WTC11 (cell line): ENCODE measurements at regions not wholly inside any gene's neighbourhood (a gene's known extent, or its start where the extent isn't known, plus 50 kb on each side); places are given as distances from the start of the nearest gene placed in this dataset.

Source experiments
- ATAC-seq: fragments of 200-7000 bp; cut with Tn5 transposase; 2 replicates; pipeline ENCODE4 v1.10.0; 2021; ENCODE audit warnings: mild to moderate bottlenecking, moderate library complexity
- CTCF ChIA-PET: fragments of 300-600 bp; sonication (Branson Sonifier 250); formaldehyde crosslinking; loops from one replicate; lab custom pipeline; 2021; ENCODE audit warnings: antibody characterized with exemption; lab: Charles Lee
- POLR2A ChIA-PET: fragments of 350-600 bp; sonication (Branson Sonifier 250); formaldehyde crosslinking; loops from one replicate; lab custom pipeline; 2021; ENCODE audit warnings: antibody characterized with exemption; lab: Charles Lee
- DNase-seq: peaks from one replicate; pipeline ENCODE4 v3.0.0; 2021; ENCODE audit warnings: low spot score
- H3K27ac Mint-ChIP-seq: 2 replicates; pipeline ENCODE4 v1.8.0; 2021; ENCODE audit warnings: mixed read lengths
- H3K27me3 Mint-ChIP-seq: 2 replicates; pipeline ENCODE4 v1.8.0; 2021; ENCODE audit warnings: low read depth, mild to moderate bottlenecking, moderate library complexity, mixed read lengths
- H3K36me3 Mint-ChIP-seq: 2 replicates; pipeline ENCODE4 v1.8.0; 2021; ENCODE audit warnings: mixed read lengths
- H3K4me1 Mint-ChIP-seq: 2 replicates; pipeline ENCODE4 v1.8.0; 2022; ENCODE audit warnings: mixed read lengths
- H3K4me3 Mint-ChIP-seq: 2 replicates; pipeline ENCODE4 v1.8.0; 2021; ENCODE audit warnings: mild to moderate bottlenecking, moderate library complexity, mixed read lengths
- H3K9me3 Mint-ChIP-seq: 2 replicates; pipeline ENCODE4 v1.8.0; 2021; ENCODE audit warnings: mixed read lengths
- ARID4B ChIP-seq: sonication (generic); formaldehyde crosslinking; IDR thresholded peaks from 2 replicates; pipeline ENCODE4 v1.8.0; 2023; ENCODE audit warnings: missing genetic modification reagents, mild to moderate bottlenecking, borderline replicate concordance
- ATF3 ChIP-seq: sonication (generic); formaldehyde crosslinking; conservative IDR thresholded peaks from 2 replicates; pipeline ENCODE4 v1.8.1; 2022; ENCODE audit warnings: mild to moderate bottlenecking, missing genetic modification reagents
- ATF6 ChIP-seq: sonication (generic); formaldehyde crosslinking; IDR thresholded peaks from 2 replicates; pipeline ENCODE4 v1.8.1; 2023; ENCODE audit warnings: mild to moderate bottlenecking, missing genetic modification reagents
- CREB1 ChIP-seq: sonication (generic); formaldehyde crosslinking; IDR thresholded peaks from 2 replicates; pipeline ENCODE4 v1.8.0; 2023; ENCODE audit warnings: mild to moderate bottlenecking, missing genetic modification reagents
- ETV6 ChIP-seq: sonication (generic); formaldehyde crosslinking; IDR thresholded peaks from 2 replicates; pipeline ENCODE4 v1.8.1; 2022; ENCODE audit warnings: mild to moderate bottlenecking, missing genetic modification reagents
- FOXK1 ChIP-seq: sonication (generic); formaldehyde crosslinking; IDR thresholded peaks from 2 replicates; pipeline ENCODE4 v1.8.0; 2022; ENCODE audit warnings: mild to moderate bottlenecking, moderate library complexity, missing genetic modification reagents
- GABPB1 ChIP-seq: sonication (generic); formaldehyde crosslinking; IDR thresholded peaks from 2 replicates; pipeline ENCODE4 v1.8.1; 2023; ENCODE audit warnings: mild to moderate bottlenecking, missing genetic modification reagents
- HMGA2 ChIP-seq: fragments of 250-450 bp; sonication (Bioruptor Pico); IDR thresholded peaks from 2 replicates; pipeline ENCODE4 v1.4.0; 2021; ENCODE audit warnings: mild to moderate bottlenecking, moderate library complexity
- IRF2 ChIP-seq: sonication (generic); formaldehyde crosslinking; IDR thresholded peaks from 2 replicates; pipeline ENCODE4 v1.8.0; 2022; ENCODE audit warnings: low read depth, missing genetic modification reagents, borderline replicate concordance
- NFYB ChIP-seq: sonication (generic); formaldehyde crosslinking; conservative IDR thresholded peaks from 2 replicates; pipeline ENCODE4 v1.8.0; 2022; ENCODE audit warnings: low read depth, missing genetic modification reagents
- NR2C2 ChIP-seq: sonication (generic); formaldehyde crosslinking; IDR thresholded peaks from 2 replicates; pipeline ENCODE4 v1.8.0; 2022; ENCODE audit warnings: mild to moderate bottlenecking, missing genetic modification reagents
- PREB ChIP-seq: sonication (generic); formaldehyde crosslinking; IDR thresholded peaks from 2 replicates; pipeline ENCODE4 v1.8.1; 2022; ENCODE audit warnings: mild to moderate bottlenecking, missing genetic modification reagents, moderate library complexity, borderline replicate concordance
- ZBTB21 ChIP-seq: sonication (generic); formaldehyde crosslinking; IDR thresholded peaks from 2 replicates; pipeline ENCODE4 v1.8.1; 2023; ENCODE audit warnings: mild to moderate bottlenecking, missing genetic modification reagents, borderline replicate concordance
- ZNF121 ChIP-seq: sonication (generic); formaldehyde crosslinking; IDR thresholded peaks from 2 replicates; pipeline ENCODE4 v1.8.0; 2023; ENCODE audit warnings: missing genetic modification reagents
- ZNF138 ChIP-seq: sonication (generic); formaldehyde crosslinking; conservative IDR thresholded peaks from 2 replicates; pipeline ENCODE4 v1.8.1; 2022; ENCODE audit warnings: mild to moderate bottlenecking, moderate library complexity, missing genetic modification reagents
- ZNF671 ChIP-seq: fragments of 250-450 bp; sonication (Bioruptor Pico); IDR thresholded peaks from 2 replicates; pipeline ENCODE4 v1.8.0; 2021; ENCODE audit warnings: mild to moderate bottlenecking
- ZSCAN18 ChIP-seq: fragments of 250-450 bp; sonication (Bioruptor Pico); IDR thresholded peaks from 2 replicates; pipeline ENCODE4 v2.1.2; 2022; ENCODE audit warnings: mild to moderate bottlenecking, moderate library complexity
- TF ChIP-seq, protein P1 (sequence below): fragments of 250-450 bp; sonication (Bioruptor Pico); conservative IDR thresholded peaks from 2 replicates; pipeline ENCODE4 v1.9.0; 2021; ENCODE audit warnings: mild to moderate bottlenecking
- TF ChIP-seq, protein P2 (sequence below): fragments of 250-450 bp; sonication (Bioruptor Pico); IDR thresholded peaks from 2 replicates; pipeline ENCODE4 v1.9.0; 2021; ENCODE audit warnings: mild to moderate bottlenecking
- TF ChIP-seq, protein P3 (sequence below): sonication (generic); formaldehyde crosslinking; IDR thresholded peaks from 2 replicates; pipeline ENCODE4 v1.8.0; 2022; ENCODE audit warnings: missing genetic modification reagents

- Mint-ChIP-seq H3K36me3 (no peaks in the 10 kb centered on the region), H3K4me1 (peaks cover 35% of the 10 kb centered on the region), H3K9me3 (no peaks in the 10 kb centered on the region), H3K4me3 (no peak overlapping the region), H3K27ac (no peak overlapping the region), H3K27me3 (no peaks in the 10 kb centered on the region)
- ChIA-PET POLR2A (no interaction called here), CTCF (no interaction called here)
- DNase-seq (no peak), ATAC-seq (no peak)
- TF ChIP-seq NFYB (CRISPR knock-in tag) = no peak
- TF ChIP-seq ZBTB21 (CRISPR knock-in tag) = no peak
- TF ChIP-seq GABPB1 (CRISPR knock-in tag) = no peak
- TF ChIP-seq, protein P1, sequence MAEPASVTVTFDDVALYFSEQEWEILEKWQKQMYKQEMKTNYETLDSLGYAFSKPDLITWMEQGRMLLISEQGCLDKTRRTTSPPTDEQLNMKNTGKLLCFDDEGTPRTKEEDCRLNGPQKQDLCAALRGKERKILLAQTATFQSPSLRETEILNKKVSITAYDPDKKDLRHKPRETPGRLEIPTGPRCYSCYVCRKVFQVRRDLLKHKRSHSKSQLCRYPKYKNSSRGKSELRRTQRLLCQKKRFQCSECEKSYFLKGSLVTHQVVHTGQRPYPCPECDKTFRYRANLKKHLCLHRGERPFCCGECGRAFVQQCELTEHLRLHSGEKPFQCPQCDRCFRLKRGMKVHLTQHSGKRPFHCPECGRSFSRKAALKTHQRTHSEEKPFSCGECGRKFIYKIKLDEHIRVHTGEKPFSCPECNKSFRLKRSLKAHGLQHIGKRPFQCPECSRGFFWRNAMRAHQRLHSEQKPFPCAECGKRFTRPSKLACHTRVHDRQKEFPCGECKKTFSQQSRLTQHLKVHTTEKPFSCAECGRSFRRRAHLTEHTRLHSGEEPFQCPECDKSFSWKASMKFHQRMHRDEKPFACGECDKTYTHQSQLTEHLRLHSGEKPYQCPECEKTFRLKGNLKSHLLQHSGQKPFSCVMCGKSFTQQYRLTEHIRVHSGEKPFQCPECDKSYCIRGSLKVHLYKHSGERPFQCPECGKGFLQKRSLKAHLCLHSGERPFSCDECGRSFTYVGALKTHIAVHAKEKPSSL (CRISPR knock-in tag) = no peak
- TF ChIP-seq CREB1 = no peak
- TF ChIP-seq ZSCAN18 (CRISPR knock-in tag) = no peak
- TF ChIP-seq FOXK1 (CRISPR knock-in tag) = no peak
- TF ChIP-seq ZNF138 = no peak
- TF ChIP-seq ETV6 = no peak
- no peak for TF ChIP-seq ATF6 (CRISPR knock-in tag)
- no peak for TF ChIP-seq IRF2 (CRISPR knock-in tag)
- no peak for TF ChIP-seq HMGA2 (CRISPR knock-in tag)
- TF ChIP-seq ZNF671 (CRISPR knock-in tag) = no peak
- no peak for TF ChIP-seq ATF3 (CRISPR knock-in tag)
- no peak for TF ChIP-seq ZNF121 (CRISPR knock-in tag)
- TF ChIP-seq, protein P2, sequence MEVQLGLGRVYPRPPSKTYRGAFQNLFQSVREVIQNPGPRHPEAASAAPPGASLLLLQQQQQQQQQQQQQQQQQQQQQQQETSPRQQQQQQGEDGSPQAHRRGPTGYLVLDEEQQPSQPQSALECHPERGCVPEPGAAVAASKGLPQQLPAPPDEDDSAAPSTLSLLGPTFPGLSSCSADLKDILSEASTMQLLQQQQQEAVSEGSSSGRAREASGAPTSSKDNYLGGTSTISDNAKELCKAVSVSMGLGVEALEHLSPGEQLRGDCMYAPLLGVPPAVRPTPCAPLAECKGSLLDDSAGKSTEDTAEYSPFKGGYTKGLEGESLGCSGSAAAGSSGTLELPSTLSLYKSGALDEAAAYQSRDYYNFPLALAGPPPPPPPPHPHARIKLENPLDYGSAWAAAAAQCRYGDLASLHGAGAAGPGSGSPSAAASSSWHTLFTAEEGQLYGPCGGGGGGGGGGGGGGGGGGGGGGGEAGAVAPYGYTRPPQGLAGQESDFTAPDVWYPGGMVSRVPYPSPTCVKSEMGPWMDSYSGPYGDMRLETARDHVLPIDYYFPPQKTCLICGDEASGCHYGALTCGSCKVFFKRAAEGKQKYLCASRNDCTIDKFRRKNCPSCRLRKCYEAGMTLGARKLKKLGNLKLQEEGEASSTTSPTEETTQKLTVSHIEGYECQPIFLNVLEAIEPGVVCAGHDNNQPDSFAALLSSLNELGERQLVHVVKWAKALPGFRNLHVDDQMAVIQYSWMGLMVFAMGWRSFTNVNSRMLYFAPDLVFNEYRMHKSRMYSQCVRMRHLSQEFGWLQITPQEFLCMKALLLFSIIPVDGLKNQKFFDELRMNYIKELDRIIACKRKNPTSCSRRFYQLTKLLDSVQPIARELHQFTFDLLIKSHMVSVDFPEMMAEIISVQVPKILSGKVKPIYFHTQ (CRISPR knock-in tag) = no peak
- TF ChIP-seq NR2C2 (CRISPR knock-in tag) = no peak
- no peak for TF ChIP-seq PREB (CRISPR knock-in tag)
- TF ChIP-seq, protein P3, sequence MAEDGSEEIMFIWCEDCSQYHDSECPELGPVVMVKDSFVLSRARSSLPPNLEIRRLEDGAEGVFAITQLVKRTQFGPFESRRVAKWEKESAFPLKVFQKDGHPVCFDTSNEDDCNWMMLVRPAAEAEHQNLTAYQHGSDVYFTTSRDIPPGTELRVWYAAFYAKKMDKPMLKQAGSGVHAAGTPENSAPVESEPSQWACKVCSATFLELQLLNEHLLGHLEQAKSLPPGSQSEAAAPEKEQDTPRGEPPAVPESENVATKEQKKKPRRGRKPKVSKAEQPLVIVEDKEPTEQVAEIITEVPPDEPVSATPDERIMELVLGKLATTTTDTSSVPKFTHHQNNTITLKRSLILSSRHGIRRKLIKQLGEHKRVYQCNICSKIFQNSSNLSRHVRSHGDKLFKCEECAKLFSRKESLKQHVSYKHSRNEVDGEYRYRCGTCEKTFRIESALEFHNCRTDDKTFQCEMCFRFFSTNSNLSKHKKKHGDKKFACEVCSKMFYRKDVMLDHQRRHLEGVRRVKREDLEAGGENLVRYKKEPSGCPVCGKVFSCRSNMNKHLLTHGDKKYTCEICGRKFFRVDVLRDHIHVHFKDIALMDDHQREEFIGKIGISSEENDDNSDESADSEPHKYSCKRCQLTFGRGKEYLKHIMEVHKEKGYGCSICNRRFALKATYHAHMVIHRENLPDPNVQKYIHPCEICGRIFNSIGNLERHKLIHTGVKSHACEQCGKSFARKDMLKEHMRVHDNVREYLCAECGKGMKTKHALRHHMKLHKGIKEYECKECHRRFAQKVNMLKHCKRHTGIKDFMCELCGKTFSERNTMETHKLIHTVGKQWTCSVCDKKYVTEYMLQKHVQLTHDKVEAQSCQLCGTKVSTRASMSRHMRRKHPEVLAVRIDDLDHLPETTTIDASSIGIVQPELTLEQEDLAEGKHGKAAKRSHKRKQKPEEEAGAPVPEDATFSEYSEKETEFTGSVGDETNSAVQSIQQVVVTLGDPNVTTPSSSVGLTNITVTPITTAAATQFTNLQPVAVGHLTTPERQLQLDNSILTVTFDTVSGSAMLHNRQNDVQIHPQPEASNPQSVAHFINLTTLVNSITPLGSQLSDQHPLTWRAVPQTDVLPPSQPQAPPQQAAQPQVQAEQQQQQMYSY = no peak
- no peak for TF ChIP-seq ARID4B (CRISPR knock-in tag)
Observed at GRCh38 chr13:50692396-50692915, 151.0 kb downstream of the DLEU7 start.
